ENCODE measurements at regions not wholly inside any gene's neighbourhood (a gene's known extent, or its start where the extent isn't known, plus 50 kb on each side); places are given as distances from the start of the nearest gene placed in this dataset.
"Not testable (repeated sequence)": the region's sequence is repeated elsewhere in the genome, so short reads cannot be mapped to it uniquely, and the experiment has no call there.

GRCh38 chr15:24531235-24531634 lies 144.3 kb upstream of the NPAP1 start:
- not testable (repeated sequence) for TF ChIP-seq HDAC6 (IDR thresholded peaks at IDR 0.05; ENCODE audit: unreplicated experiment); REST (IDR thresholded peaks at IDR 0.05; ENCODE audit: low read depth, low read length); POLR2A (IDR thresholded peaks at IDR 0.05; ENCODE audit: low read depth, low read length); USF1 (IDR thresholded peaks at IDR 0.05; ENCODE audit: borderline replicate concordance, extremely low read length, insufficient read depth, low read depth, low read length); SPI1 (IDR thresholded peaks at IDR 0.05; ENCODE audit: borderline replicate concordance, insufficient read depth, low read depth, low read length); POLR2AphosphoS5 (IDR thresholded peaks at IDR 0.05; ENCODE audit: low read length); POLR2AphosphoS2 (IDR thresholded peaks at IDR 0.05; ENCODE audit: low read depth, low read length); PBX3 (IDR thresholded peaks at IDR 0.05; ENCODE audit: insufficient replicate concordance, low read depth, low read length); EZH2 (IDR thresholded peaks at IDR 0.05; ENCODE audit: borderline replicate concordance, control insufficient read depth, low read depth, low read length); FOXM1 (IDR thresholded peaks at IDR 0.05; ENCODE audit: low read depth, low read length); CTCF (IDR thresholded peaks at IDR 0.05 in 2 of 3, conservative IDR thresholded peaks at IDR 0.05 in 1 of 3; ENCODE audit: control insufficient read depth in 2 of 3, extremely low read depth in 1 of 3, insufficient read depth in 1 of 3, low read depth in 3 of 3, low read length in 3 of 3); CBFB (IDR thresholded peaks at IDR 0.05; ENCODE audit: low read depth); KDM1A (IDR thresholded peaks at IDR 0.05; ENCODE audit: borderline replicate concordance)

Measured in GM12878 (cell line).